MV-4-11 (cell line): ENCODE measurements at regions not wholly inside any gene's neighbourhood (a gene's known extent, or its start where the extent isn't known, plus 50 kb on each side); places are given as distances from the start of the nearest gene placed in this dataset.
A peak's percentile ranks its signal among the peaks of the same experiment; 100 is the strongest.

Experiments
- DNase-seq: peaks from one replicate; lab custom pipeline; 2025; lab: John Stamatoyannopoulos, UW

- no peak for DNase-seq
Observed at GRCh38 chr5:68746643-68747420, 347.0 kb upstream of the SLC30A5 start.

DNA sequence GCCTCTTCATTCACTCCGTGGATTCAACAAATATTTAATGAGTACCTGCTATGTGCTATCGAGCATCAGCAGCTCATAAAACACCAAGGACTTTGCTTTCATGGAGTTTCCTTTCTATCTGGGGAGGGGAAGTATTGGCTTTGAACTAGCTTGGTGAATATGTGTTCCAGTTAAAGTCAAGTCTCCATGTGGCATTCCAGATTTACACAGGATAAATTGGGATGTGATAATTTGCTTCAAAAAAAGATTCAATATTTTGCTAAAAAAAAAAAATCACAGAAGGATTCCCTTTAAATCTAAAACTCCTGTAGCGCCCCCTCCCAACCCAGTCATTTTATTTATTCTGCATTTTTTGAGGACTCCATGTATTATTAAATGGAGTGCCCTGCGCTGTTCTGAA is 346.3 kb upstream of the SLC30A5 start:
- no peak for DNase-seq

GRCh38 chr5:68748101-68748500 is 345.7 kb upstream of the SLC30A5 start:
- no peak for DNase-seq

DNA sequence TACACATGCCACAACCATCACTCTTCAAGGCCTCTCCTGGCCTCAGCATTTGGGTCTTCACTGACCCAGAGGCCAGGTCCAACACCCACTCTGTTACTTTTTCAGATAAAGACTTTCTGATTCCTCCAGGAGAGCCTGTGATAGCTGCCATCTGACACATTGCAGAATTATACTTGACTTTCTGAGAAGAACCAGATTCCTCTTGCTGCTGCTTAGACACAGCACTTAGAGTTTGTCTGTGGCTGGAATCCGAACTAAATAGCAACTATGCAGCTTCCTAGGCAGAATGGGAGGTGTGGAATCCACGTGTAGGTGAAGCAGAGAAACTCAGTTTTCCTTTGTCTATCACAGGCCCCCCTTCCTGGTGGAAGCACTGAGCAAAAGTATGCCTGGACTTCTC is 344.7 kb upstream of the SLC30A5 start:
- DNase-seq = no peak

DNA sequence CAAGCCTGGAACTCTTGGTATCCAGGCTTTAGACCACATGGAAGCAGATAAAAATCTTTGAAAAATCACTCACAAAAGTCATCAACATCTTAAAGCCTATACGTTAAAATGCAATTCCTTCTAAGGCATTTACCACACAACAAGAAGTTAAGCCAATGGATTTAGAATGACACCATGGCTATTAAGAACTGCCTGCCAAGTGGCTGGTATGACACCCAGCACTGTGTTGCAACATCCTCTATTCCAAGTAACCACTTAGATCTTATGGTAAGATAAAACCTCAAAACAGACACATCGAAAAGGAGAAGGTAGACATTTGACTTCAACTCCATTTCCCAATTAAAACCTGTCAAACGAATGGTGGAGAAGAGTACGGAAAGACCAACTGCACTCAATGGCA is 344.2 kb upstream of the SLC30A5 start:
- DNase-seq = peak; percentile 98

DNA sequence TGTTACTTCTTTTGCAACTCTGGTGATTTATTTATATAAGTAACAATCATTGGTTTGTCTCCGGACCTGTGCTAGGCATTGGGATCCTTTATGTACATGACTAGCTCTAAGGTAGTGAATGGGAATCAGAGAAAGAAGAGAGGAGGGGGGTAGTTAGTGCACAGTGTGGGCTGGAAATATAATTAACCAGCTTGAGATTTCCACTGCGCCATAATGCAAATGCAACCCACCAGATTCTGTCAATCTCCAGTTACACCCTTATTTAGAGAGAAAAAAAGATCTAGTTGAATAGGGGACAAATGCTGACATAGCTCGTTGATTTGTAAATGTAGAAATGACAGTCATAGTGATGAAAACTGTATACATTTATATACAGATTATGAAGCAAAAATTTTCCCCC is 342.2 kb upstream of the SLC30A5 start:
- no peak for DNase-seq

GRCh38 chr5:68754536-68754935 is 339.3 kb upstream of the SLC30A5 start:
- DNase-seq = no peak

- DNase-seq = no peak
Observed at GRCh38 chr5:68755293-68755692, 338.5 kb upstream of the SLC30A5 start.

DNA sequence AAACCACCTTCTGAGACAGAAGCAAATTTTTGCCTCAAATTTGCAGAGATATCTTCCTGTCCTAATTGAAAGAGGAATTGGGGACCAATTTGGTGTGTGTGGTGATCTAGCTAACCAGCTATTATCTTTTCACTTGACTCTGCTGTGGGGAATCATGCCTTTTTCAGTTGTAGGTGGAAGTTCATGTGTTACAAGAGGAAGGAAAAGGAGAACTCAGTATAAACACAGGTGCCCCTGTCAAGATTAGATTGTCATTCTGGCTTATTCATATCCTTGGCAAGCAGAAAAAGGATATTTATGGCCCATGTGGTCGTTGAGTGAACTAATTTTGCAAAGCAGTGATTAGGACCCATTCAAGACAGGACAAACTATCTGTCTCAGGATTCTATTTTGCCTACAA is 336.8 kb upstream of the SLC30A5 start:
- no peak for DNase-seq

GRCh38 chr5:68757626-68758212 is 336.1 kb upstream of the SLC30A5 start:
- DNase-seq = no peak

DNA sequence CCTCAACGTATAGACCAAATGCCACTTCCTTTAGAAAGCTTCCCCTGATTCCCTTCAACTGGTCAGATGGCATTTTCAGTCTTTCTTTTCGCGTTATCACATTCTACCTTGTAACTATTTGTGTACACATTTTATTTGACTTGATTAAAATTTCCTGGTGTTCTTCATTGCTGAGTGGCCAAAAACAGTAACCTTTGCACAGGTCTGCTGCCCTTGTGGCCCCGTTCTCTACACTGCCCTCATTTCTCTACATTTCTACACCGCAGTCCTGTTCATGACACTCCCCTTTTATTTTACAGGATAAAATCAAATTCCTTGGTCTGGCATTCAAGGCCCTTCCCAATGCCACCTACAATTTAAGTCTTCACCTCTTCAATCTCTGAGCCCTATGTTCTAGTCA is 334.2 kb upstream of the SLC30A5 start:
- DNase-seq = no peak

- DNase-seq = no peak
Observed at GRCh38 chr5:68762201-68762600, 331.6 kb upstream of the SLC30A5 start.

- no peak for DNase-seq
Observed at GRCh38 chr5:68766952-68767464, 326.8 kb upstream of the SLC30A5 start.

- no peak for DNase-seq
Observed at GRCh38 chr5:68770551-68770950, 323.3 kb upstream of the SLC30A5 start.

DNA sequence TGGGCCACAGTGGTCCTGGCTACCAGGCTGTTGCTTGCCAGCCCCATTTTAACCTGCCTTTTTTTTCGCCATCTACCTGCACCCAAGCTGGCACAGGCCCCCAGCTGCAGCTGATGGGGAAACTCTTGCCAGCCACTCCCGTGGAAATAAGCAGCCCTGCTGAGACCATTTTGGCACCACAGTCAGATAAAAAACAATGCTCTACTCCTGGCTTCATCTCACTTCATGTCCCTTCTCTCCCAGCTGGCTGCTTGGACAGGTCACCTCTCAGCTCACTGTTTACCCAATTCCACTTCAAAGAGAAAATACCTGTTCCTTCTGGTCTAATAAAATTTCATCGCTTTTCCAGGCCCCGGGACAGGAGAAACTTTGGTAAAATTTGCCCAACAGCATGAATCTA is 322.6 kb upstream of the SLC30A5 start:
- DNase-seq = no peak

DNA sequence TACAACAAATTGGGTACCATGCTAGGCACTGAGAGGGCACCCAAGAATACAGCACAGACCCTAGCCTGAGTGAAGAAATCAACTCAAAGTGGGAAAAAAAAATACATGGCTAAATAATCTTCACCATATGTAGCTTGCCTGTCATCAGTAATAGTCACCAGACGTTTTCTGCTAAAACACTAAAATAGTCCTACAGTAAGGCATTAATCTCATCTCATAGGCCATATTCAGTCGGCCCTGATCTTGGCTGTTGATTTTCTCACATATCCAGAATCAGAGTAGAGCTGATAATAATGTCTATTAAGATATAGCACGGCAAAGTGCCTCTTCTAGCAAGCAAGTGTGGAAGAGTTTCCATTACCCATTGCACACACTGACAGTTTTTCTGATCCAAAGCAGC is 322.1 kb upstream of the SLC30A5 start:
- no peak for DNase-seq

GRCh38 chr5:68776381-68776780 is 317.4 kb upstream of the SLC30A5 start:
- DNase-seq = no peak

GRCh38 chr5:68777135-68777534 is 316.7 kb upstream of the SLC30A5 start:
- no peak for DNase-seq

DNA sequence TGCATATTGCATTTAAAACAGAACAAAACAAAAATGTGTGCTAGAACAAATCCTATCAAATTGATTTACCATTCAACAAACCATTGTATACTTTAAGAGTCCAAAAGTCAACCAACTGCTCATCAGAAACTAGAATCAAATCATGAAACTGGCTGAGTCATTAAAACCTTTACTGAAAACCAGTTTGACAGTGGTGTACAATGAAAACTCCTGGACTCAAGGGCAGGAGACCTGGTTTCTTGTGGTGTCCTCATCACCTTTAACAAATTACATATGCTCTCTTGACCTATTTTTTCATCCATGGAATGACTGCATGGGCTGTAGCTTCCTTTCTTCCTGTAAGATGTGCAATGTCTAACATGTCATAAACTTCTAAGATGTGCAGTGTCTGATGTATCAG is 315.3 kb upstream of the SLC30A5 start:
- DNase-seq = no peak

- peak; percentile 22 for DNase-seq
Observed at GRCh38 chr5:68780299-68780955, 313.4 kb upstream of the SLC30A5 start.

GRCh38 chr5:68793074-68793473 is 300.7 kb upstream of the SLC30A5 start:
- no peak for DNase-seq

GRCh38 chr5:68793993-68794392 is 299.8 kb upstream of the SLC30A5 start:
- DNase-seq = no peak

DNA sequence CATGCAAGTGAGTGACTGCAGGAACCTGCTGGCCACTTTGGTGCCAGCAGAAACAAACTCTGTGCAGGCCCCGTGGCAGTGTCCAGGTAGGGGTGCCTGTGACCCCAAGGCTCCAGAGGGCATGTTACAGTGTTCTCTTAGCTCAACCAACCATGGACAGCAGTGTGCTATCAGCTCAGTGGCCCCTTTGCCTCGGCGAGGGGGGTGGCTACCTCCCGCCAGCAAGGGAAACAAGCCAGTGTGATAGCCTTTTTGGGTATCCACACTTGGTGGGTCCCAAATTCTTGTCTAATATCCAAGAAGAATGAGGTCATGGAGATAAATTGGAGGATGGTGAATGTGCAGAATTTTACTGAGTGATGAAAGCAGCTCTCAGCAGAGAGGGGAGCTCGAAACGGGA is 298.6 kb upstream of the SLC30A5 start:
- DNase-seq = no peak
